COLO668 (cell line): ENCODE measurements at regions not wholly inside any gene's neighbourhood (a gene's known extent, or its start where the extent isn't known, plus 50 kb on each side); places are given as distances from the start of the nearest gene placed in this dataset.

Source experiments
- DNase-seq: peaks from one replicate; lab custom pipeline; 2025; ENCODE audit not compliant: unreplicated experiment; lab: John Stamatoyannopoulos, UW

GRCh38 chr18:44602845-44603244 lies 77.8 kb upstream of the SETBP1 start:
- DNase-seq, result no peak

- DNase-seq, result no peak
These were observed 71.3 kb upstream of the SETBP1 start for GRCh38 chr18:44609181-44609941.

GRCh38 chr18:44620812-44621211 lies 59.9 kb upstream of the SETBP1 start:
- DNase-seq, result no peak

DNA sequence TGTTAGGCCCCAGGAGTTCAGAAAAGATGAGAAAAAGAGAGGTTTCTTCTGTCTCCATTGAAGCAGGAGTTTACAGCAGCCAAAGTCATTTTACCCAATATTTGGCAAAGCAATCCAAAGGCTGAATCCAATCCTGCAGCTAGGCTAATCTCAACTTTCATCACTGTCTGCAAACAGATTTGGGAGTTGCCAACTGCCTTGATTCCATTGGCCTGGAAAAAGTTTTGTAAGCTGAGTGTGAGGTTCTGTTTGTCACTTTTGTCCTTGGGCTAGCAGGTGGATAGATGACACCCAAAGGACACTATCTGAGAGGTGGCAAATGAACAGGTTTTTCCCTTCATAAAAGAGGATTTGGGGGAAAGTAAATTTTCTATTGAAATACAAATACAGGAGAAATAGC lies 56.6 kb upstream of the SETBP1 start:
- no peak for DNase-seq

DNA sequence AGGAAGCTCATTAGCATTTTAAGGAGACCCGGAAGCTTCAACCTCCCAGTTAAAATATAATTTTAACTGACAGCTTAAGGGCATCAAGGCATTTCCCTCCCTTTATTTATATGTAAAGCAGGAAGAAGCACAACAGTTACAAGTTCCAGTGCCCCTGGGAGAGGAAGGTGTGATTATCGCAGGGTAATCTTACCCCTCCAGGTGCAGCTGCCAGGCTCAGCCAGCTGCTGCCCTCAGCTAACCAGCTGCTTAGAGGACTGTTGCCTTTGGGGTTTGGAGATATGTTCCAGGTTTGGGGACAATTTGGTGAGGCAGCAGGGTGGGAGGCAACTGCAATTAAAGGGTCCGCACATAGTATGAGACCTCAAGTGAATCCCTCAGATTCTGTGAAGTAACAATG lies 55.3 kb upstream of the SETBP1 start:
- DNase-seq, result peak; percentile 77

DNA sequence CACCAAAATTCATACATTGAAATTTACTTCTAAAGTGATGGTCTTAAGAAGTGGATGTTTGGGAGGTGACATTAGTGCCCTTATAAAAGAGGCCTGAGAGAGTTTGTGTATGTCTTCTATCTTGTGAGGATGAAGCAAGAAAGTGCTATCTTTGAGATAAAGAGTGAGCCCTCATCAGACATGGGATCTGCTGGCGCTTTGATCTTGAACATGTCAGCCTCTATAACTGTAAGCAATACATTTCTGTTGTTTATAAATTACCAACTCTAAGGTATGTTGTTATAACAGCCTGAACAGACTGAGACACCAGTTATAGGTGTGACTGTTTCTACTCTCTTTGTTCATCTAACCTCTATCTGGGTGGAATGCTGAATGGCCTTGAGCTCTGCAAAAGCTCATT lies 54.5 kb upstream of the SETBP1 start:
- no peak for DNase-seq

GRCh38 chr18:44626807-44627206 lies 53.9 kb upstream of the SETBP1 start:
- DNase-seq, result no peak

DNA sequence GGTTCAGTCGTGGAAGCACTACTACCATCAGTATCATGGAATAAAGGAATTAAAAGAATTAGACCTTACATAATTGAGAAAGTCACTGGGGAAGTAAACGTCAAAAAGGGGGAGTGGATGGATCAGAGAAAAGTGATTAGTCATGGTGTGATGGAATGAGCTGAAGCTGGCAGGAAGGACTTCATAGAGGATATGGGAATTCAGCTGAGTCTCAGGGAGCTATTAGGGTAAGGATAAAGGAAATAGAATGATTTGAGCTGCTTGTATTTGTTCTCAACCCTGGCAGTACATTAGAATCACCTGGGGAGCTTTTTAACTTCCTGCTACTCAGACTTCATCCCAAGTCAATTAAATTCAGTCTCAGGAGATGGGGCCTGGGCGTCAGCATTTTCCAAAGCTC lies 53.4 kb upstream of the SETBP1 start:
- no peak for DNase-seq

GRCh38 chr18:44629406-44629805 lies 51.3 kb upstream of the SETBP1 start:
- no peak for DNase-seq

- DNase-seq, result no peak
These were observed 50.6 kb upstream of the SETBP1 start for GRCh38 chr18:44630118-44630517.
